Urinary bladder (tissue), 3 donors: ENCODE measurements at regions not wholly inside any gene's neighbourhood (a gene's known extent, or its start where the extent isn't known, plus 50 kb on each side); places are given as distances from the start of the nearest gene placed in this dataset.

Experiments used
- DNase-seq: peaks from one replicate; pipeline ENCODE4 v3.0.0-alpha.2; 2015; ENCODE audit errors: extremely low spot score
- H3K27ac ChIP-seq: one replicate; pipeline ENCODE4 v1.5.1; 2013; ENCODE audit warnings: low read depth, mild to moderate bottlenecking, moderate library complexity
- H3K36me3 ChIP-seq: one replicate; pipeline ENCODE4 v1.6.1; 2013; ENCODE audit warnings: mild to moderate bottlenecking, moderate library complexity; ENCODE audit not compliant: insufficient read depth
- H3K4me1 ChIP-seq: one replicate; pipeline ENCODE4 v1.6.1; 2013; ENCODE audit warnings: mild to moderate bottlenecking, moderate library complexity; ENCODE audit not compliant: insufficient read depth
- H3K4me3 ChIP-seq: one replicate; pipeline ENCODE4 v1.5.1; 2013; ENCODE audit warnings: low read depth, low read length
- WGBS: extraction: QIAGEN DNeasy Blood & Tissue Kit; methylation state at CpG from one replicate; pipeline ENCODE4 v1.1.7; 2013; 5-methylcytosine and 5-hydroxymethylcytosine counted together
- donor health status: healthy with polysubstance abuse.
- donor health status: healthy.

DNA sequence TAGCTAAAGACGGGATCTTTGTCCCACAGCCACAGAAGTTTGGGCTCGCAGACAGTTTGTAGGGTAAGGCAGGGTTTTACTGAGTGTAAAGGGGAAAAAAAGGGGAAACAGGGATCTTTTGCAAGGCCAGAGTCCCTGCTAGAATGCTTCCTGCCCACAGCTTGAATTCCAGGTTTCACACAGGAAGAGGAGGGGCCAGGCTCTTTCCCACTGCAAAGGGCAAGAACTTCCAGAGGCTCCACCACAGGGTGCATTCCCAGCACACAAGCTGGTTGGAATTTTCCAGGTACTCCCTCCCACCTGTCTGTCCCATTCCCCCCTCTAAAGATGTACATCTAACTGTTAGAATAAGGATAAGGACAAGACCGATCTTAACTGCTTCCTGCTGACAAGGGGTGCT is 1126.9 kb downstream of the KCNT2 start:
- 92% methylated on average over 3 of the region's 3 CpGs for WGBS

GRCh38 chr1:195475568-195475967 is 1132.7 kb downstream of the KCNT2 start:
- Histone ChIP-seq H3K27ac (no peak overlapping the region), H3K4me3 (no peak overlapping the region), H3K4me1 (no peaks in the 10 kb centered on the region), H3K36me3 (no peaks in the 10 kb centered on the region)
- no peak for DNase-seq
- WGBS = 88% methylated on average over 1 of the region's 1 CpG

More for the DNA sequence above, 1126.9 kb downstream of the KCNT2 start:
- Histone ChIP-seq H3K27ac (no peak overlapping the region), H3K4me3 (no peak overlapping the region), H3K4me1 (no peaks in the 10 kb centered on the region), H3K36me3 (no peaks in the 10 kb centered on the region)
- DNase-seq = no peak

DNA sequence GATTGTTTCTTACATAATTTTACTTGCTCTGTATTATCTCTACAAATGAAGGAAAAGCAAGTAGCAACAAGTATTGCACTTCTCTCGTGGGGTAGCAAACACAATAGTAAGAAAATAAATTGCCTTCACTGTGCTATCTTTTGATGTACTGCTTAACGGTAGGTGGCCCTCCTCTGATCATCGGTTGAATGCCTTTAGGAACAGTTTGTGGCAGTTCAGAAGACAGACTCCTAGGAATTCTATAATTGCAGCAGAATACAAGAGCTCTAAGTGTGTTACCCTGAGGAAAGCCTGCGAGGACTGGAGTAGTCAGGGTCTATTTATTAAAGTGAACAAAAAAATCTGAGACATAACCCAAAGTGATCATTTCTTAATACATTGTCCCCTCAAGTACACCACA is 1135.9 kb downstream of the KCNT2 start:
- no peaks in the 10 kb centered on the region for H3K36me3 ChIP-seq
- H3K27ac ChIP-seq = no peak overlapping the region
- H3K4me3 ChIP-seq = no peak overlapping the region
- H3K4me1 ChIP-seq = no peaks in the 10 kb centered on the region
- WGBS = 58% methylated on average over 4 of the region's 4 CpGs
- DNase-seq = no peak

DNA sequence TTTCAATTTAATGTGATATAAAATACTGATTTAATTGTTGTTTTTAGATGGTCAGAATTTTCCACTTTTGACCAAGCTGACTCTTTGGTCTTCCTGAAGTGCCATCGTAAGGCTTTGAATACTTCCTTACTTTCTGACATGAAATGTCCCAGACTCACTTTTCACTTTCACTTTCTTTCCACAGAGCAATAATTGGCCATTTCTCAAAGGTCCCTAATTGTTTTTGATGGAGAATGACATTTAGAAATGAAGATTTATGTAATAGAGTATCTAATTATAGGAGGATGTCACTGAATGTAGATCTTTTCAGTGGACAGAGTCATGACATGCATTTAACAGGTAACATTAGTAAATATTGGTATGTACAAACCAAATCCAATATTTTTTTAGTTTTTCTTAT is 1141.6 kb downstream of the KCNT2 start:
- H3K4me3 ChIP-seq = no peak overlapping the region
- H3K27ac ChIP-seq = no peak overlapping the region
- no peaks in the 10 kb centered on the region for H3K4me1 ChIP-seq
- no peak for DNase-seq
- 80% methylated on average over 1 of the region's 1 CpG for WGBS
- H3K36me3 ChIP-seq = no peaks in the 10 kb centered on the region

- H3K4me3 ChIP-seq = no peak overlapping the region
- no peaks in the 10 kb centered on the region for H3K36me3 ChIP-seq
- no peaks in the 10 kb centered on the region for H3K4me1 ChIP-seq
- no peak for DNase-seq
- H3K27ac ChIP-seq = no peak overlapping the region
These were observed 1145.6 kb downstream of the KCNT2 start for GRCh38 chr1:195462646-195463045.

GRCh38 chr1:195462152-195462551 is 1146.1 kb downstream of the KCNT2 start:
- Histone ChIP-seq H3K4me1 (no peaks in the 10 kb centered on the region), H3K36me3 (no peaks in the 10 kb centered on the region)
- WGBS = 90% methylated on average over 2 of the region's 2 CpGs

GRCh38 chr1:195458365-195458764 is 1149.9 kb downstream of the KCNT2 start:
- DNase-seq = no peak
- no peak overlapping the region for H3K4me3 ChIP-seq
- no peak overlapping the region for H3K27ac ChIP-seq
- no peaks in the 10 kb centered on the region for H3K36me3 ChIP-seq
- no peaks in the 10 kb centered on the region for H3K4me1 ChIP-seq

More at GRCh38 chr1:195462152-195462551, 1146.1 kb downstream of the KCNT2 start:
- Histone ChIP-seq H3K4me3 (no peak overlapping the region), H3K27ac (no peak overlapping the region)
- DNase-seq = no peak

- H3K4me3 ChIP-seq = no peak overlapping the region
- DNase-seq = no peak
- WGBS = 76% methylated on average over 2 of the region's 2 CpGs
- H3K27ac ChIP-seq = no peak overlapping the region
- H3K4me1 ChIP-seq = no peaks in the 10 kb centered on the region
- no peaks in the 10 kb centered on the region for H3K36me3 ChIP-seq
These were observed 1157.4 kb downstream of the KCNT2 start for GRCh38 chr1:195450794-195451193.

GRCh38 chr1:195439661-195440060 is 1168.6 kb downstream of the KCNT2 start:
- H3K4me1 ChIP-seq = no peaks in the 10 kb centered on the region
- no peak for DNase-seq
- no peaks in the 10 kb centered on the region for H3K36me3 ChIP-seq
- no peak overlapping the region for H3K27ac ChIP-seq
- H3K4me3 ChIP-seq = no peak overlapping the region
- 92% methylated on average over 2 of the region's 2 CpGs for WGBS

DNA sequence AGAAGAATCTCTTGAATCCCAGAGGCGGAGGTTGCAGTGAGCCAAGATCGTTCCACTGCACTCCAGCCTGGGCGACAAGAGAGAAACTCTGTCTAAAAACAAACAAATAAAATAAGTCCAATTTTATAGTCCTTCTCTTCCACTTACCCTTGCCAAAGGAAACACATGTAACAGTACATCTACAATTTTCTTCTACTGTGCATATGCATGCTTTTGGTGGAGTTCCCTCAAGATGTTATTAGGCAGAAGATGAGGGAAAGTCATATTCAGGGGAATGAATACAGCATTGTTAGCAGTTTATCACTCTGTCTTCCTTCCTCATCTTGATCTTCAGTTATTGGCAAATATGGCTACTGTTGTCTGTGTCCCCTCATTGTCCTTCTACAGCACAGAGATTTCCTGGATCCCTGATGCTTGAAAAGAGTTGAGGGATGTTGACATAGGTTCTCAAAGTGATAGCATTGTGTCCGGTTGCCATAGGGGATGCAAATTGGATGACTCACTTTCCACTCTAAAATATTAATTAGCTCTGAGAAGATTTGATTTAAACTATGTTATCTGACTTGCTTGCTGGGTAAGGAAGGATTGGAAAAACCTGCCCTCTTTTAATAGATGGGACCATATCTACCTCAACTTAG is 1173.6 kb downstream of the KCNT2 start:
- no peaks in the 10 kb centered on the region for H3K4me1 ChIP-seq
- 85% methylated on average over 4 of the region's 4 CpGs for WGBS
- H3K36me3 ChIP-seq = no peaks in the 10 kb centered on the region
- DNase-seq = no peak
- H3K27ac ChIP-seq = no peak overlapping the region
- H3K4me3 ChIP-seq = no peak overlapping the region

DNA sequence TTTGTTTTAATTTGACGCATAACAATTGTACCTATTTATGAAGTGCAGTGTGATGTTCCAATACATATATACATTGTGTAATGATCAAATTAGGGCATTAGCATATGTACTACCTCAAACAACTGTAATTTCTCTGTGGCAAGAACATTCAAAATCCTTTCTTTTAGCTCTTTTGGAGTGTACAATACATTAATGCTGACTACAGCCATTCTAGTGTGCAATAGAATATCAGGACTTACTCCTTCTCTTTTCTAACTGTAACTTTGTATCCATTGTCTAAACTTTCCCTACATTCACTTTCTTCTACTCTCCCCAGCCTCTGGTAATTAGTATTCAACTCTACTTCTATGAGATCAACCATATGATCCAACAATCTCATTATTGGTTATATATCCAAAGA is 1177.4 kb downstream of the KCNT2 start:
- Histone ChIP-seq H3K27ac (no peak overlapping the region), H3K4me3 (no peak overlapping the region), H3K4me1 (no peaks in the 10 kb centered on the region), H3K36me3 (no peaks in the 10 kb centered on the region)
- 98% methylated on average over 1 of the region's 1 CpG for WGBS
- DNase-seq = no peak

GRCh38 chr1:195428927-195429326 is 1179.3 kb downstream of the KCNT2 start:
- DNase-seq = no peak
- no peak overlapping the region for H3K4me3 ChIP-seq
- H3K36me3 ChIP-seq = no peaks in the 10 kb centered on the region
- 94% methylated on average over 4 of the region's 4 CpGs for WGBS
- no peak overlapping the region for H3K27ac ChIP-seq
- no peaks in the 10 kb centered on the region for H3K4me1 ChIP-seq

DNA sequence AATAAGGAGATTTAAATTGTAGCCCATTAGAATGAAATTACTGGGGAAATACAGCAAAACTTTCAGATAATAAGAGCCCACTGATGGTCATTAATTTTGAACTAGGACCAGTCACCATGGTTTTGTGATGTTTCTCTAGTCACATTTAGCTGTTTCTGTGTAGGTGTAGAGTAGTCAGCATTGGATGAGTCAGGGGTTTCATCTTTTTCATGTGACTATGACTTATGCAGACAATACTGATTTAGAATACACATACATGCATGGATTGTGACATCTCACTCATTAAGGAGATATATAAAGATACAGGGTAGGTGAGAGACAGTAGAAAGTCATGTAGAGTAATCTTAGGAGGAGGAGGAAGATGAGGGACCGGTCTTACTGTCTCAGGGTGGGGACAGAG is 1192.7 kb downstream of the KCNT2 start:
- no peak for DNase-seq

DNA sequence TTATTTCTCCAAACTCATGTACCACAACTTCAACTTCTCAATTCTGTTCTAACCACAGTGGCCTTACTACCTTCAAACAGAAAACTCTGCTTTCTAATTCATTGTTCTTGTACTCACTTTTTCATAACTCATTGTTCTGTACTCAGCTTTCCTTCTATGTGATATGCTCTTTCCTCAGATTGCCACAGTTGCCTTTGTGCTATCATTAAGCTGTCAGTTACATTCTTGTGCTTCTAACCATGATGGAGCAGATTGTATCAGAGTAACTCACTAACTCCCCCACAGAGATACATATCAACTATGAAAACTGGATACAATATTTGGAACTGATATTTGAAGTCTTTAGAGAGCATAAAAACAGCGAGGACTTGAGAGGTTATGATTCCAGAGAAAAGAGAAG is 1213.7 kb downstream of the KCNT2 start:
- no peaks in the 10 kb centered on the region for H3K36me3 ChIP-seq
- no peaks in the 10 kb centered on the region for H3K4me1 ChIP-seq
- DNase-seq = no peak
- no peak overlapping the region for H3K4me3 ChIP-seq
- no peak overlapping the region for H3K27ac ChIP-seq
- WGBS = 72% methylated on average over 1 of the region's 1 CpG

More for the DNA sequence above, 1192.7 kb downstream of the KCNT2 start:
- Histone ChIP-seq H3K4me3 (no peak overlapping the region), H3K36me3 (no peaks in the 10 kb centered on the region), H3K27ac (no peak overlapping the region), H3K4me1 (no peaks in the 10 kb centered on the region)
- 96% methylated on average over 1 of the region's 1 CpG for WGBS

DNA sequence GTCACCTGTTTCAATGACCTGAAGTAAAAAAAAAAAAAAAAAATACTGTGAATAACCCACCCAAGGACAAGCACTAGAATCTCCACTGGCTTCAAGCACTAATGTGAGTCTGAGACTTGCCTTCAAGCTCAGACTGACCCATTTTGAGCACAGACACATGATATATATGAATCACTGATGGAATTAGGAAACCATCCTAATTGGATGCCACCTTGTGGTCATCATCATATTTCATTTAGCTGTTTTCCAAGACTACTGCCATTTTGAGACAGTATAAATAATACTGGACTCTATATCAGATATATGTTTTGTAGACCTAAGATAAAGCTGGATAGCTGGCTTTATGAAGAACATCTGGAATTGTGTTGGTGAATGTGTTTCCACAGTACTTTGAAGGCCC is 1232.0 kb downstream of the KCNT2 start:
- H3K36me3 ChIP-seq = no peaks in the 10 kb centered on the region
- no peak overlapping the region for H3K4me3 ChIP-seq
- DNase-seq = no peak
- no peak overlapping the region for H3K27ac ChIP-seq
- H3K4me1 ChIP-seq = no peaks in the 10 kb centered on the region
